ENCODE measurements at regions not wholly inside any gene's neighbourhood (a gene's known extent, or its start where the extent isn't known, plus 50 kb on each side); places are given as distances from the start of the nearest gene placed in this dataset.

- H3K36me3 Mint-ChIP-seq (ENCODE audit: low read depth): peaks cover 2% of the 10 kb centered on the region
These were observed 1266.0 kb downstream of the BRD1 start for GRCh38 chr22:48561676-48562075.

GRCh38 chr22:48560836-48561235 lies 1266.8 kb downstream of the BRD1 start:
- Mint-ChIP-seq H3K27ac (ENCODE audit: unreplicated experiment) (no peak overlapping the region), H3K27me3 (ENCODE audit: low read depth) (no peaks in the 10 kb centered on the region), H3K4me1 (peaks cover 12% of the 10 kb centered on the region), H3K9me3 (no peaks in the 10 kb centered on the region), H3K36me3 (ENCODE audit: low read depth) (peaks cover 2% of the 10 kb centered on the region), H3K4me3 (no peak overlapping the region)
- DNase-seq (ENCODE audit: low read depth, low spot score): no peak
- TF ChIP-seq CTCF (conservative IDR thresholded peaks at IDR 0.05): no peak

More at GRCh38 chr22:48561676-48562075, 1266.0 kb downstream of the BRD1 start:
- DNase-seq (ENCODE audit: low read depth, low spot score): no peak
- peak overlapping the region; percentile 37 for H3K27ac Mint-ChIP-seq (ENCODE audit: unreplicated experiment)
- H3K4me1 Mint-ChIP-seq: peaks cover 13% of the 10 kb centered on the region
- TF ChIP-seq CTCF (conservative IDR thresholded peaks at IDR 0.05): no peak
- H3K9me3 Mint-ChIP-seq: no peaks in the 10 kb centered on the region
- H3K27me3 Mint-ChIP-seq (ENCODE audit: low read depth): no peaks in the 10 kb centered on the region
- H3K4me3 Mint-ChIP-seq: no peak overlapping the region

- Mint-ChIP-seq H3K4me1 (peaks cover 12% of the 10 kb centered on the region), H3K4me3 (no peak overlapping the region), H3K27ac (ENCODE audit: unreplicated experiment) (no peak overlapping the region), H3K9me3 (no peaks in the 10 kb centered on the region), H3K36me3 (ENCODE audit: low read depth) (peaks cover 2% of the 10 kb centered on the region), H3K27me3 (ENCODE audit: low read depth) (no peaks in the 10 kb centered on the region)
- TF ChIP-seq CTCF (conservative IDR thresholded peaks at IDR 0.05): no peak
- DNase-seq (ENCODE audit: low read depth, low spot score): no peak
These were observed 1267.3 kb downstream of the BRD1 start for GRCh38 chr22:48560389-48560751.

GRCh38 chr22:48559647-48560388 lies 1267.9 kb downstream of the BRD1 start:
- no peak overlapping the region for H3K4me3 Mint-ChIP-seq
- H3K4me1 Mint-ChIP-seq: peaks cover 12% of the 10 kb centered on the region
- no peaks in the 10 kb centered on the region for H3K27me3 Mint-ChIP-seq (ENCODE audit: low read depth)
- no peak for DNase-seq (ENCODE audit: low read depth, low spot score)
- TF ChIP-seq CTCF (conservative IDR thresholded peaks at IDR 0.05): no peak
- H3K36me3 Mint-ChIP-seq (ENCODE audit: low read depth): peaks cover 2% of the 10 kb centered on the region
- H3K27ac Mint-ChIP-seq (ENCODE audit: unreplicated experiment): no peak overlapping the region
- no peaks in the 10 kb centered on the region for H3K9me3 Mint-ChIP-seq

- no peak for DNase-seq (ENCODE audit: low read depth, low spot score)
- H3K36me3 Mint-ChIP-seq (ENCODE audit: low read depth): peaks cover under 1% of the 10 kb centered on the region
- TF ChIP-seq CTCF (conservative IDR thresholded peaks at IDR 0.05): no peak
- H3K27ac Mint-ChIP-seq (ENCODE audit: unreplicated experiment): no peak overlapping the region
- H3K27me3 Mint-ChIP-seq (ENCODE audit: low read depth): no peaks in the 10 kb centered on the region
- H3K9me3 Mint-ChIP-seq: no peaks in the 10 kb centered on the region
- H3K4me3 Mint-ChIP-seq: no peak overlapping the region
- peaks cover 12% of the 10 kb centered on the region for H3K4me1 Mint-ChIP-seq
These were observed 1268.9 kb downstream of the BRD1 start for GRCh38 chr22:48558606-48559402.

All from neural crest cell (in vitro differentiated cells).